ENCODE measurements at regions not wholly inside any gene's neighbourhood (a gene's known extent, or its start where the extent isn't known, plus 50 kb on each side); places are given as distances from the start of the nearest gene placed in this dataset.

- Histone ChIP-seq H3K9me3 (no peaks in the 10 kb centered on the region), H3K27me3 (no peaks in the 10 kb centered on the region), H3K36me3 (no peaks in the 10 kb centered on the region), H3K27ac (no peak overlapping the region), H3K4me3 (no peak overlapping the region), H3K4me1 (no peaks in the 10 kb centered on the region)
- TF ChIP-seq, protein P1, sequence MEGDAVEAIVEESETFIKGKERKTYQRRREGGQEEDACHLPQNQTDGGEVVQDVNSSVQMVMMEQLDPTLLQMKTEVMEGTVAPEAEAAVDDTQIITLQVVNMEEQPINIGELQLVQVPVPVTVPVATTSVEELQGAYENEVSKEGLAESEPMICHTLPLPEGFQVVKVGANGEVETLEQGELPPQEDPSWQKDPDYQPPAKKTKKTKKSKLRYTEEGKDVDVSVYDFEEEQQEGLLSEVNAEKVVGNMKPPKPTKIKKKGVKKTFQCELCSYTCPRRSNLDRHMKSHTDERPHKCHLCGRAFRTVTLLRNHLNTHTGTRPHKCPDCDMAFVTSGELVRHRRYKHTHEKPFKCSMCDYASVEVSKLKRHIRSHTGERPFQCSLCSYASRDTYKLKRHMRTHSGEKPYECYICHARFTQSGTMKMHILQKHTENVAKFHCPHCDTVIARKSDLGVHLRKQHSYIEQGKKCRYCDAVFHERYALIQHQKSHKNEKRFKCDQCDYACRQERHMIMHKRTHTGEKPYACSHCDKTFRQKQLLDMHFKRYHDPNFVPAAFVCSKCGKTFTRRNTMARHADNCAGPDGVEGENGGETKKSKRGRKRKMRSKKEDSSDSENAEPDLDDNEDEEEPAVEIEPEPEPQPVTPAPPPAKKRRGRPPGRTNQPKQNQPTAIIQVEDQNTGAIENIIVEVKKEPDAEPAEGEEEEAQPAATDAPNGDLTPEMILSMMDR (IDR thresholded peaks at IDR 0.05) = no peak
- intact Hi-C loops (cut with DNase I) = no loop called here
- no peak for DNase-seq (ENCODE audit: low spot score in 2 of 2)
Observed at GRCh38 chr18:53796040-53796729, 428.3 kb downstream of the MBD2 start.

DNA sequence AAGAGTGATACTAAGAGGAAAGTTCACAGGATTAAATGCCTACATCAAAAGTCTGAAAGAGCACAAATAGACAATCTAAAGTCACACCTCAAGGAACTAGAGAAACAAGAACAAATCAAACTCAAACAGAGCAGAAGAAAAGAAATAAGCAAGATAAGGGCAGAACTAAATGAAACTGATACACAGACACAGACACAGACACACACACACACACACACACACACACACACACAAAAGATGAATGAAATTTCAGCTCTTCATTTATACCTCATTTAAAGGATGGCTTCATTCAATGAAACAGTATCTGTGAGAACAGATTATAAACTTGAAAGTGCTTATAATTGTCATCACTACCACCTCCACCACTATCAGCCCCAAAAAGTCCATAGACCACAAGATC is 428.9 kb downstream of the MBD2 start:
- H3K4me1 ChIP-seq = no peaks in the 10 kb centered on the region
- no peak overlapping the region for H3K4me3 ChIP-seq
- H3K9me3 ChIP-seq = no peaks in the 10 kb centered on the region
- H3K36me3 ChIP-seq = no peaks in the 10 kb centered on the region
- intact Hi-C loops (cut with DNase I) = no loop called here
- DNase-seq (ENCODE audit: low spot score in 2 of 2) = no peak
- H3K27ac ChIP-seq = no peak overlapping the region
- H3K27me3 ChIP-seq = no peaks in the 10 kb centered on the region
- TF ChIP-seq, protein P1 (IDR thresholded peaks at IDR 0.05) = no peak

DNA sequence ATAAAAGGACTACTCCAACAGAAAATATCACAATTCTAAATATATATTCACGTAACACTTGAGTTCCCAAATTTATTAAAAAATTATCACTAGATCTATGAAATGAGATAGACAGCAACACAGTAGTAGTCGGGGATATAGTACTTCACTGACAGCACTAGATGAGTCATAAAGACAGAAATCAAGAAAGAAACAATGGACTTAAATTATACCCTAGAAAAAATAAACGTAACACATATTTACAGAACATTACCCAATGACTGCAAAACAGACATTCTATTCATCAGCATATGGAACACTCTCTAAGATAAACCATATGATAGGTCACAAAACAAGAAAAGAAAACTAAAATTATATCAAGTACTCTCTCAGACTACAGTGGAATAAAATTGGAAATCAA is 429.4 kb downstream of the MBD2 start:
- Histone ChIP-seq H3K27ac (no peak overlapping the region), H3K4me1 (no peaks in the 10 kb centered on the region), H3K27me3 (no peaks in the 10 kb centered on the region), H3K9me3 (no peaks in the 10 kb centered on the region), H3K36me3 (no peaks in the 10 kb centered on the region), H3K4me3 (no peak overlapping the region)
- no peak for DNase-seq (ENCODE audit: low spot score in 2 of 2)
- intact Hi-C loops (cut with DNase I) = no loop called here
- TF ChIP-seq, protein P1 (IDR thresholded peaks at IDR 0.05) = no peak

GRCh38 chr18:53792762-53793161 is 431.7 kb downstream of the MBD2 start:
- intact Hi-C loops (cut with DNase I) = no loop called here
- Histone ChIP-seq H3K27ac (no peak overlapping the region), H3K4me3 (no peak overlapping the region), H3K9me3 (no peaks in the 10 kb centered on the region), H3K36me3 (no peaks in the 10 kb centered on the region), H3K27me3 (no peaks in the 10 kb centered on the region), H3K4me1 (no peaks in the 10 kb centered on the region)
- no peak for DNase-seq (ENCODE audit: low spot score in 2 of 2)
- TF ChIP-seq, protein P1 (IDR thresholded peaks at IDR 0.05) = no peak

- Histone ChIP-seq H3K4me3 (no peak overlapping the region), H3K36me3 (no peaks in the 10 kb centered on the region), H3K4me1 (no peaks in the 10 kb centered on the region), H3K27ac (no peak overlapping the region), H3K9me3 (no peaks in the 10 kb centered on the region), H3K27me3 (no peaks in the 10 kb centered on the region)
- intact Hi-C loops (cut with DNase I) = no loop called here
- no peak for DNase-seq (ENCODE audit: low spot score in 2 of 2)
- TF ChIP-seq, protein P1 (IDR thresholded peaks at IDR 0.05) = no peak
Observed at GRCh38 chr18:53790786-53791185, 433.7 kb downstream of the MBD2 start.
